Colonic mucosa (tissue), 4 donors: ENCODE measurements at regions not wholly inside any gene's neighbourhood (a gene's known extent, or its start where the extent isn't known, plus 50 kb on each side); places are given as distances from the start of the nearest gene placed in this dataset.

ENCODE experiments used
- DNase-seq: peaks from one replicate; pipeline ENCODE4 v3.0.0-alpha.2; 2020
- H3K27ac ChIP-seq: fragments of 200-600 bp; one replicate; pipeline ENCODE4 v1.8.0; 2021
- H3K27me3 ChIP-seq: fragments of 200-600 bp; one replicate; pipeline ENCODE4 v1.8.0; 2021
- H3K36me3 ChIP-seq: fragments of 200-600 bp; one replicate; pipeline ENCODE4 v1.8.0; 2021
- H3K4me1 ChIP-seq: fragments of 200-600 bp; one replicate; pipeline ENCODE4 v1.8.0; 2021; ENCODE audit warnings: mild to moderate bottlenecking
- H3K4me3 ChIP-seq: fragments of 200-600 bp; one replicate; pipeline ENCODE4 v1.8.0; 2021
- H3K9ac ChIP-seq, 2 donors: one replicate each; pipeline ENCODE4 v1.7.0; 2013; ENCODE audit warnings: control low read depth in 2 of 2, low read depth in 2 of 2, low read length in 2 of 2
- H3K9me3 ChIP-seq: fragments of 200-600 bp; one replicate; pipeline ENCODE4 v1.8.0; 2021
- CTCF ChIP-seq: fragments of 200-600 bp; IDR thresholded peaks from one replicate; pipeline ENCODE4 v1.8.0; 2022; ENCODE audit warnings: antibody characterized with exemption, mild to moderate bottlenecking
- intact Hi-C: fragments of 100-400 bp; cut with DNase I; formaldehyde crosslinking; loops from one replicate; pipeline ENCODE4 v1.14.1; 2022
- donor health status: healthy.
- donor health status: DM: no; HTN: no; CAD: no.
- donor health status: DM: no; HTN: no; CAD: no.

- no peak for DNase-seq
- Histone ChIP-seq H3K4me1 (no peaks in the 10 kb centered on the region), H3K27me3 (no peaks in the 10 kb centered on the region), H3K9me3 (no peaks in the 10 kb centered on the region), H3K36me3 (no peaks in the 10 kb centered on the region), H3K4me3 (no peak overlapping the region), H3K27ac (no peak overlapping the region), H3K9ac (no peak overlapping the region)
- intact Hi-C loops: no loop called here
- TF ChIP-seq CTCF: no peak
Measured at GRCh38 chr11:116330439-116331185, 442.2 kb downstream of the BUD13 start.

- no peak overlapping the region for H3K27ac ChIP-seq
- no peak for DNase-seq
- H3K9me3 ChIP-seq: no peaks in the 10 kb centered on the region
- H3K27me3 ChIP-seq: no peaks in the 10 kb centered on the region
- H3K36me3 ChIP-seq: no peaks in the 10 kb centered on the region
- intact Hi-C loops: no loop called here
- no peak overlapping the region for H3K9ac ChIP-seq
- no peak overlapping the region for H3K4me3 ChIP-seq
- H3K4me1 ChIP-seq: no peaks in the 10 kb centered on the region
- TF ChIP-seq CTCF: no peak
Measured at GRCh38 chr11:116329354-116330090, 443.3 kb downstream of the BUD13 start.

- Histone ChIP-seq H3K27ac (no peak overlapping the region), H3K4me3 (no peak overlapping the region), H3K9ac (no peak overlapping the region), H3K36me3 (no peaks in the 10 kb centered on the region), H3K27me3 (no peaks in the 10 kb centered on the region), H3K9me3 (no peaks in the 10 kb centered on the region), H3K4me1 (no peaks in the 10 kb centered on the region)
- TF ChIP-seq CTCF: no peak
- DNase-seq: no peak
- intact Hi-C loops: no loop called here
Measured at GRCh38 chr11:116328851-116329250, 443.9 kb downstream of the BUD13 start.

- Histone ChIP-seq H3K27ac (no peak overlapping the region), H3K9me3 (no peaks in the 10 kb centered on the region), H3K4me1 (no peaks in the 10 kb centered on the region), H3K4me3 (no peak overlapping the region), H3K9ac (no peak overlapping the region), H3K36me3 (no peaks in the 10 kb centered on the region), H3K27me3 (no peaks in the 10 kb centered on the region)
- no peak for TF ChIP-seq CTCF
- intact Hi-C loops: no loop called here
- no peak for DNase-seq
Measured at GRCh38 chr11:116328391-116328790, 444.4 kb downstream of the BUD13 start.

GRCh38 chr11:116326146-116326545 lies 446.6 kb downstream of the BUD13 start:
- no peaks in the 10 kb centered on the region for H3K4me1 ChIP-seq
- no peak overlapping the region for H3K9ac ChIP-seq
- no peak overlapping the region for H3K27ac ChIP-seq
- DNase-seq: no peak
- H3K36me3 ChIP-seq: no peaks in the 10 kb centered on the region
- no peak for TF ChIP-seq CTCF
- intact Hi-C loops: no loop called here
- no peak overlapping the region for H3K4me3 ChIP-seq
- H3K27me3 ChIP-seq: no peaks in the 10 kb centered on the region
- H3K9me3 ChIP-seq: no peaks in the 10 kb centered on the region
